ENCODE measurements at regions not wholly inside any gene's neighbourhood (a gene's known extent, or its start where the extent isn't known, plus 50 kb on each side); places are given as distances from the start of the nearest gene placed in this dataset.
A peak's percentile ranks its signal among the peaks of the same experiment; 100 is the strongest.

DNA sequence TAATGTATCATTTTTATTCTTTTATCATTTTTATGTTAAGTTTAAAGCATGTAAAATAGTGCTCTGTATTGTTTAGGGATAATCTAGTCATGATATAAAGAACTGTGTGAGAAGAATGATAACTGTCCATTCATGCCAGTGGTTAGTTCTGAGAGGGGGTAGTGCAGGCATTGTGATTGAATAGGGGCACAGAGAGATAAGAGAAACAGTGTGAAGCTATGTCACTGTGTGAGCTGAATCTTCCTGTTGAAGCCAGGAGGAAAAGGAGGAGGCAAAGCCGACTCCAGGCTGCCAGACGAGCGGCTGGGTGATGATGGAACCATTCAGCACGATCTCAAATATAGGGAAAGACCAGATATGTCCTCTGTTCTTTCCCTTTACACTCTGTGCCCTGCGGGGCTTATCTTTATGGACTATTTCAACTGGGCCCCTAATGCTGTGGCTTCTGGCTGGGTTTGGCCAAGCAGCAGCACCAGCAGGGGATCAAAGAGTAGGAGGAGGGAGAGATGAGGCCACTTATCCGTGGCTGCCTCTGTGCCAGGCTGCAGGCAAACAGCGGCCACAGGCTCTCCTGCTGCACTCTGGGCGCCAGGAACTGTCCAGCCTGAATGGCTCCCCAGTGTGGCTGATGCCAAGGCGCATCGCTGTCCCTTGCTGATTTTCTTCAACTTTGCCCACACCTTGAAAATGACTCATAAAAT is 128.0 kb downstream of the SPP2 start:
- Mint-ChIP-seq H3K27me3 (ENCODE audit: low read depth in 2 of 2) (peaks cover 12 to 18% of the 10 kb centered on the region in 2 donors), H3K4me3 (no peak overlapping the region), H3K36me3 (no peaks in the 10 kb centered on the region), H3K27ac (no peak overlapping the region), H3K4me1 (no peaks in the 10 kb centered on the region), H3K9me3 (no peaks in the 10 kb centered on the region)
- Histone ChIP-seq H3K36me3 (ENCODE audit: control insufficient read depth, insufficient read depth, low read length) (no peaks in the 10 kb centered on the region), H3K4me3 (ENCODE audit: low read length) (no peak overlapping the region), H3K27me3 (ENCODE audit: control insufficient read depth, insufficient read depth, low read length) (peaks cover 2% of the 10 kb centered on the region), H3K4me1 (ENCODE audit: control insufficient read depth, insufficient read depth, low read length) (no peaks in the 10 kb centered on the region), H3K9me3 (ENCODE audit: control insufficient read depth, insufficient read depth, low read length) (no peaks in the 10 kb centered on the region), H3K27ac (ENCODE audit: low read length) (no peak overlapping the region)
- WGBS (ENCODE audit: insufficient coverage), result 73% methylated on average over 10 of the region's 10 CpGs
- peak in 1 of 3 donors; percentile 18 for ATAC-seq
- TF ChIP-seq CTCF (IDR thresholded peaks at IDR 0.05), result no peak
- intact Hi-C loops (cut with micrococcal nuclease), result no loop called here
- no peak for DNase-seq

DNA sequence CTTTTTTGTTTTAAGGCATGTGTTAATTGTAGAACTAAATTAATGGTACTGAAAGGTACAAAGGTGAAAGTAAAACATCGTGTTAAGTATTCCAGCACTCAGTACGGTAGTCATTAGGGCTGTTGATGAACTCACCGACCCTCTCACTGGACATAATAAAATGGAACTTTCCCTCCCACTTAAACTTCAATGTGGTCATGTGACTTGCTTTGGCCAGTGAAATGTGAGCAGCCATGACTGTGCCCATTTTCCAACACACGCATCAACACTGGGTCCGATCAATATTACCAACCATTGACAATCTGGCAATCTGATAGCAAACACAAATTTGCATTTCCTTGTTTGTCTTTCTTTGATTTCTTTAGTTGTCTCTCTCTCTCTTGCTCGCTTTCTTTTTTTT is 125.1 kb downstream of the SPP2 start:
- Mint-ChIP-seq H3K27me3 (ENCODE audit: low read depth in 2 of 2) (peaks cover 0 to 11% of the 10 kb centered on the region in 2 donors), H3K4me1 (no peaks in the 10 kb centered on the region), H3K27ac (no peak overlapping the region), H3K4me3 (no peak overlapping the region), H3K9me3 (no peaks in the 10 kb centered on the region), H3K36me3 (no peaks in the 10 kb centered on the region)
- intact Hi-C loops (cut with micrococcal nuclease), result no loop called here
- no peaks in the 10 kb centered on the region for H3K27me3 ChIP-seq (ENCODE audit: control insufficient read depth, insufficient read depth, low read length)
- WGBS (ENCODE audit: insufficient coverage), result over 99% methylated on average over 6 of the region's 6 CpGs
- H3K4me3 ChIP-seq (ENCODE audit: low read length), result no peak overlapping the region
- no peaks in the 10 kb centered on the region for H3K4me1 ChIP-seq (ENCODE audit: control insufficient read depth, insufficient read depth, low read length)
- no peak for ATAC-seq
- TF ChIP-seq CTCF (IDR thresholded peaks at IDR 0.05), result no peak
- DNase-seq, result no peak
- H3K9me3 ChIP-seq (ENCODE audit: control insufficient read depth, insufficient read depth, low read length), result no peaks in the 10 kb centered on the region
- no peaks in the 10 kb centered on the region for H3K36me3 ChIP-seq (ENCODE audit: control insufficient read depth, insufficient read depth, low read length)
- H3K27ac ChIP-seq (ENCODE audit: low read length), result no peak overlapping the region

- Histone ChIP-seq H3K4me1 (ENCODE audit: control insufficient read depth, insufficient read depth, low read length) (no peaks in the 10 kb centered on the region), H3K36me3 (ENCODE audit: control insufficient read depth, insufficient read depth, low read length) (no peaks in the 10 kb centered on the region), H3K27ac (ENCODE audit: low read length) (no peak overlapping the region), H3K27me3 (ENCODE audit: control insufficient read depth, insufficient read depth, low read length) (no peaks in the 10 kb centered on the region), H3K4me3 (ENCODE audit: low read length) (no peak overlapping the region), H3K9me3 (ENCODE audit: control insufficient read depth, insufficient read depth, low read length) (no peaks in the 10 kb centered on the region)
- Mint-ChIP-seq H3K27ac (no peak overlapping the region), H3K9me3 (no peaks in the 10 kb centered on the region), H3K36me3 (no peaks in the 10 kb centered on the region), H3K27me3 (ENCODE audit: low read depth in 2 of 2) (peaks cover 0 to 11% of the 10 kb centered on the region in 2 donors), H3K4me3 (no peak overlapping the region), H3K4me1 (no peaks in the 10 kb centered on the region)
- TF ChIP-seq CTCF (IDR thresholded peaks at IDR 0.05), result no peak
- intact Hi-C loops (cut with micrococcal nuclease), result no loop called here
- no CpG with 5 or more reads among the region's 5 CpGs for whole genome bisulfite sequencing (ENCODE audit: insufficient coverage)
- DNase-seq, result no peak
- ATAC-seq, result no peak
These were observed 124.2 kb downstream of the SPP2 start for GRCh38 chr2:234174742-234175141.

- no peak overlapping the region for H3K27ac ChIP-seq (ENCODE audit: low read length)
- H3K27me3 Mint-ChIP-seq (ENCODE audit: low read depth in 2 of 2), result peaks cover 0 to 9% of the 10 kb centered on the region in 2 donors
- no peak overlapping the region for H3K27ac Mint-ChIP-seq
- H3K4me1 ChIP-seq (ENCODE audit: control insufficient read depth, insufficient read depth, low read length), result no peaks in the 10 kb centered on the region
- no peak for ATAC-seq
- H3K4me1 Mint-ChIP-seq, result no peaks in the 10 kb centered on the region
- WGBS (ENCODE audit: insufficient coverage), result 99% methylated on average over 4 of the region's 4 CpGs
- H3K36me3 ChIP-seq (ENCODE audit: control insufficient read depth, insufficient read depth, low read length), result no peaks in the 10 kb centered on the region
- no peaks in the 10 kb centered on the region for H3K27me3 ChIP-seq (ENCODE audit: control insufficient read depth, insufficient read depth, low read length)
- no peaks in the 10 kb centered on the region for H3K9me3 ChIP-seq (ENCODE audit: control insufficient read depth, insufficient read depth, low read length)
- H3K36me3 Mint-ChIP-seq, result no peaks in the 10 kb centered on the region
- intact Hi-C loops (cut with micrococcal nuclease), result no loop called here
- no peak overlapping the region for H3K4me3 Mint-ChIP-seq
- no peak for DNase-seq
- TF ChIP-seq CTCF (IDR thresholded peaks at IDR 0.05), result no peak
- H3K9me3 Mint-ChIP-seq, result no peaks in the 10 kb centered on the region
- H3K4me3 ChIP-seq (ENCODE audit: low read length), result no peak overlapping the region
These were observed 122.0 kb downstream of the SPP2 start for GRCh38 chr2:234172532-234172931.

Data from natural killer cell (primary cell).